ENCODE measurements at regions not wholly inside any gene's neighbourhood (a gene's known extent, or its start where the extent isn't known, plus 50 kb on each side); places are given as distances from the start of the nearest gene placed in this dataset.

DNA sequence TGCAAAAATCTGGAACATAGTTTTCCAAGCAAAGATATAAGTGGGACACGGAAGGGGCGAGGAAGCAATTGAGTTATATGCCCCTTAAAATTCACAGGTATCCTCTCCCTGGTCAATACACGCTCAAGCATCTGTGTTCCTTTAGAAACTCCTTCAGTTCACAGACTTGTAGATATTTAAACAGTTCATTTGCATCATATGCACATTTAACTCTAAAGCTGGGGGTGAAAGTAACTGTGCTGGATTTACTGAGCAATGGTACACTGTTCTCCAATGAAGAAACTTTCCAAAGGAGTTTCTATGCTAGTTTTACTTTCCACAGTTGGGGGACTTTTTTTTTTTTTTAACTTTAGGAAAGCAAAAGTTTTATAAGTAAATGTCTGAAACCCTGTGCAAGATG is 293.0 kb upstream of the TNP1 start (continued):
- TF ChIP-seq, protein P1, sequence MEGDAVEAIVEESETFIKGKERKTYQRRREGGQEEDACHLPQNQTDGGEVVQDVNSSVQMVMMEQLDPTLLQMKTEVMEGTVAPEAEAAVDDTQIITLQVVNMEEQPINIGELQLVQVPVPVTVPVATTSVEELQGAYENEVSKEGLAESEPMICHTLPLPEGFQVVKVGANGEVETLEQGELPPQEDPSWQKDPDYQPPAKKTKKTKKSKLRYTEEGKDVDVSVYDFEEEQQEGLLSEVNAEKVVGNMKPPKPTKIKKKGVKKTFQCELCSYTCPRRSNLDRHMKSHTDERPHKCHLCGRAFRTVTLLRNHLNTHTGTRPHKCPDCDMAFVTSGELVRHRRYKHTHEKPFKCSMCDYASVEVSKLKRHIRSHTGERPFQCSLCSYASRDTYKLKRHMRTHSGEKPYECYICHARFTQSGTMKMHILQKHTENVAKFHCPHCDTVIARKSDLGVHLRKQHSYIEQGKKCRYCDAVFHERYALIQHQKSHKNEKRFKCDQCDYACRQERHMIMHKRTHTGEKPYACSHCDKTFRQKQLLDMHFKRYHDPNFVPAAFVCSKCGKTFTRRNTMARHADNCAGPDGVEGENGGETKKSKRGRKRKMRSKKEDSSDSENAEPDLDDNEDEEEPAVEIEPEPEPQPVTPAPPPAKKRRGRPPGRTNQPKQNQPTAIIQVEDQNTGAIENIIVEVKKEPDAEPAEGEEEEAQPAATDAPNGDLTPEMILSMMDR (IDR thresholded peaks at IDR 0.05) = no peak
- TF ChIP-seq RCOR1 (IDR thresholded peaks at IDR 0.05; ENCODE audit: low read length) = no peak

DNA sequence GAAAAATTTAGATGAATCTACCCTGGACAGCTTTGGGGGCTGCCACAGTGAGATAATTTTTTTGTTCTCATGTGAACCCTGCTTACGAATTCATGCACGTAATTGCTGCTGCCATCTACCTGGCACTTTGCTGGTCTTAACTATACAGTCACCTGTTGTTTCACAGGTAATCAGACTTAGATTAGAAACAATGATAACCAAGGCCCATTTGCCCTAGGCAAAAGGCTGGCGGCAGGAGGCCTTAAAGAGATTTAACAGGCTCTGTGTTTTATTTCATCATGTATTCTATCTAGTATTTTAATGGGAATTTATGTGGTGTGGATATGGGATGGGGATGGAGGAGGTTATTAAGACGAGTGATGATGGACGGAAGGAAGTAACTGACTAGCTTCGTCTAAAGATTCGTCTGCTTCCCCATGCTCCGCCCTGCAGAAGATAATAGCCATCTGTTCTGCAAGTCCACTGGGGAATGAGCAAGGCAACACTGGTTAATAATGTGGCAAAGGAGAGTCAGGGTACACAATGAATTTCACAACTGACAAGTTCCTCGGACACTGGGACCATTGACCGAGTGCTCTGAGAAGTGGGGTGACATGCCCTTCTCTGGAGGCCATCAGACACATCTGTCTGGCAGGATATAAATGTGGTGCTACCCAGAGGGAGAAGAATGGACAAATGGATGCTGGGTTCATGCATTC is 291.8 kb upstream of the TNP1 start:
- Histone ChIP-seq H3K4me2 (no peak overlapping the region), H3K27ac (ENCODE audit: low read depth in 2 of 2, low read length in 1 of 2) (no peak overlapping the region), H3K79me2 (ENCODE audit: insufficient read depth) (no peaks in the 10 kb centered on the region), H4K20me1 (ENCODE audit: insufficient read depth) (no peaks in the 10 kb centered on the region), H3K9me3 (no peaks in the 10 kb centered on the region), H3K4me1 (ENCODE audit: control insufficient read depth in 1 of 2, insufficient read depth in 2 of 2, low read depth in 1 of 2, low read length in 1 of 2) (peaks cover 0 to 3% of the 10 kb centered on the region in 2 experiments; a peak in 1 of 4 replicates), H3K36me3 (replicated peaks in 1 of 2; ENCODE audit: control insufficient read depth in 1 of 2, insufficient read depth in 2 of 2, low read length in 1 of 2) (no peaks in the 10 kb centered on the region), H3K9ac (no peak overlapping the region), H3K4me3 (ENCODE audit: low read depth in 2 of 2, low read length in 1 of 2) (no peak overlapping the region), H3F3A (replicated peaks; ENCODE audit: insufficient read depth) (no peaks in the 10 kb centered on the region), H3K27me3 (ENCODE audit: insufficient read depth) (no peaks in the 10 kb centered on the region), H3K9me2 (no peaks in the 10 kb centered on the region), H2AFZ (ENCODE audit: low read depth) (no peak overlapping the region)
- ChIA-PET CTCF (no interaction called here), POLR2A (no interaction called here)
- TF ChIP-seq RAD21 (IDR thresholded peaks at IDR 0.05; ENCODE audit: low read length) (no peak), MEF2A (IDR thresholded peaks at IDR 0.05; ENCODE audit: borderline replicate concordance, low read depth) (no peak), RFX5 (IDR thresholded peaks at IDR 0.05; ENCODE audit: low read length) (no peak), EZH2phosphoT487 (IDR thresholded peaks at IDR 0.05; ENCODE audit: borderline replicate concordance, low read depth) (no peak), FOXJ3 (CRISPR knock-in tag; IDR thresholded peaks at IDR 0.05) (no peak), POLR2AphosphoS5 (IDR thresholded peaks at IDR 0.05; ENCODE audit: low read depth, low read length) (no peak), FOSL2 (IDR thresholded peaks at IDR 0.05; ENCODE audit: borderline replicate concordance, low read depth) (no peak), GABPA (IDR thresholded peaks at IDR 0.05; ENCODE audit: low read depth) (no peak)
- TF ChIP-seq, protein P2, sequence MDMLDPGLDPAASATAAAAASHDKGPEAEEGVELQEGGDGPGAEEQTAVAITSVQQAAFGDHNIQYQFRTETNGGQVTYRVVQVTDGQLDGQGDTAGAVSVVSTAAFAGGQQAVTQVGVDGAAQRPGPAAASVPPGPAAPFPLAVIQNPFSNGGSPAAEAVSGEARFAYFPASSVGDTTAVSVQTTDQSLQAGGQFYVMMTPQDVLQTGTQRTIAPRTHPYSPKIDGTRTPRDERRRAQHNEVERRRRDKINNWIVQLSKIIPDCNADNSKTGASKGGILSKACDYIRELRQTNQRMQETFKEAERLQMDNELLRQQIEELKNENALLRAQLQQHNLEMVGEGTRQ (IDR thresholded peaks at IDR 0.05; ENCODE audit: borderline replicate concordance, low read depth, low read length) = no peak
- TF ChIP-seq, protein P3, sequence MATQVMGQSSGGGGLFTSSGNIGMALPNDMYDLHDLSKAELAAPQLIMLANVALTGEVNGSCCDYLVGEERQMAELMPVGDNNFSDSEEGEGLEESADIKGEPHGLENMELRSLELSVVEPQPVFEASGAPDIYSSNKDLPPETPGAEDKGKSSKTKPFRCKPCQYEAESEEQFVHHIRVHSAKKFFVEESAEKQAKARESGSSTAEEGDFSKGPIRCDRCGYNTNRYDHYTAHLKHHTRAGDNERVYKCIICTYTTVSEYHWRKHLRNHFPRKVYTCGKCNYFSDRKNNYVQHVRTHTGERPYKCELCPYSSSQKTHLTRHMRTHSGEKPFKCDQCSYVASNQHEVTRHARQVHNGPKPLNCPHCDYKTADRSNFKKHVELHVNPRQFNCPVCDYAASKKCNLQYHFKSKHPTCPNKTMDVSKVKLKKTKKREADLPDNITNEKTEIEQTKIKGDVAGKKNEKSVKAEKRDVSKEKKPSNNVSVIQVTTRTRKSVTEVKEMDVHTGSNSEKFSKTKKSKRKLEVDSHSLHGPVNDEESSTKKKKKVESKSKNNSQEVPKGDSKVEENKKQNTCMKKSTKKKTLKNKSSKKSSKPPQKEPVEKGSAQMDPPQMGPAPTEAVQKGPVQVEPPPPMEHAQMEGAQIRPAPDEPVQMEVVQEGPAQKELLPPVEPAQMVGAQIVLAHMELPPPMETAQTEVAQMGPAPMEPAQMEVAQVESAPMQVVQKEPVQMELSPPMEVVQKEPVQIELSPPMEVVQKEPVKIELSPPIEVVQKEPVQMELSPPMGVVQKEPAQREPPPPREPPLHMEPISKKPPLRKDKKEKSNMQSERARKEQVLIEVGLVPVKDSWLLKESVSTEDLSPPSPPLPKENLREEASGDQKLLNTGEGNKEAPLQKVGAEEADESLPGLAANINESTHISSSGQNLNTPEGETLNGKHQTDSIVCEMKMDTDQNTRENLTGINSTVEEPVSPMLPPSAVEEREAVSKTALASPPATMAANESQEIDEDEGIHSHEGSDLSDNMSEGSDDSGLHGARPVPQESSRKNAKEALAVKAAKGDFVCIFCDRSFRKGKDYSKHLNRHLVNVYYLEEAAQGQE (IDR thresholded peaks at IDR 0.05; ENCODE audit: low read depth, low read length) = no peak
- TF ChIP-seq, protein P1 (IDR thresholded peaks at IDR 0.05) = no peak
- TF ChIP-seq, protein P4, sequence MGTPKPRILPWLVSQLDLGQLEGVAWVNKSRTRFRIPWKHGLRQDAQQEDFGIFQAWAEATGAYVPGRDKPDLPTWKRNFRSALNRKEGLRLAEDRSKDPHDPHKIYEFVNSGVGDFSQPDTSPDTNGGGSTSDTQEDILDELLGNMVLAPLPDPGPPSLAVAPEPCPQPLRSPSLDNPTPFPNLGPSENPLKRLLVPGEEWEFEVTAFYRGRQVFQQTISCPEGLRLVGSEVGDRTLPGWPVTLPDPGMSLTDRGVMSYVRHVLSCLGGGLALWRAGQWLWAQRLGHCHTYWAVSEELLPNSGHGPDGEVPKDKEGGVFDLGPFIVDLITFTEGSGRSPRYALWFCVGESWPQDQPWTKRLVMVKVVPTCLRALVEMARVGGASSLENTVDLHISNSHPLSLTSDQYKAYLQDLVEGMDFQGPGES (IDR thresholded peaks at IDR 0.05; ENCODE audit: low read depth, low read length) = no peak
- DNase-seq = no peak
- WGBS (ENCODE audit: low lambda C conversion rate) = 72% methylated on average over 10 of the region's 10 CpGs
